Neural progenitor cell (in vitro differentiated cells): ENCODE measurements at regions not wholly inside any gene's neighbourhood (a gene's known extent, or its start where the extent isn't known, plus 50 kb on each side); places are given as distances from the start of the nearest gene placed in this dataset.
"Not testable (repeated sequence)": the region's sequence is repeated elsewhere in the genome, so short reads cannot be mapped to it uniquely, and the experiment has no call there.

Experiments
- DNase-seq: peaks from one replicate; pipeline ENCODE4 v3.0.0-alpha.2; 2016; ENCODE audit warnings: low spot score
- H2AFZ ChIP-seq: fragments of 200-600 bp; sonication (generic); replicated peaks from 2 replicates; pipeline ENCODE4 v1.6.1; 2016; ENCODE audit warnings: antibody characterized with exemption
- H3F3A ChIP-seq: fragments of 200-600 bp; sonication (generic); 2 replicates; pipeline ENCODE4 v1.6.1; 2016; ENCODE audit warnings: antibody characterized with exemption, low read depth
- H3K27ac ChIP-seq: fragments of 200-600 bp; sonication (generic); 2 replicates; pipeline ENCODE4 v1.5.1; 2016; ENCODE audit warnings: mild to moderate bottlenecking
- H3K27me3 ChIP-seq: fragments of 200-600 bp; sonication (generic); 2 replicates; pipeline ENCODE4 v1.6.1; 2016; ENCODE audit warnings: mild to moderate bottlenecking, moderate library complexity
- H3K36me3 ChIP-seq: fragments of 200-600 bp; sonication (generic); 2 replicates; pipeline ENCODE4 v1.5.1; 2016
- H3K4me1 ChIP-seq: fragments of 200-600 bp; sonication (generic); 2 replicates; pipeline ENCODE4 v1.6.1; 2016; ENCODE audit warnings: mixed run types
- H3K4me2 ChIP-seq: fragments of 200-600 bp; sonication (generic); 2 replicates; pipeline ENCODE4 v1.6.1; 2016
- H3K4me3 ChIP-seq: fragments of 200-600 bp; sonication (generic); 2 replicates; pipeline ENCODE4 v1.5.1; 2016
- H3K79me2 ChIP-seq: fragments of 200-600 bp; sonication (generic); 2 replicates; pipeline ENCODE4 v1.6.1; 2016; ENCODE audit warnings: low read depth
- H3K9ac ChIP-seq: fragments of 200-600 bp; sonication (generic); 2 replicates; pipeline ENCODE4 v1.6.1; 2016
- H3K9me3 ChIP-seq: fragments of 200-600 bp; sonication (generic); 2 replicates; pipeline ENCODE4 v1.5.1; 2016; ENCODE audit warnings: low read depth
- H4K20me1 ChIP-seq: fragments of 200-600 bp; sonication (generic); 2 replicates; pipeline ENCODE4 v1.6.1; 2016; ENCODE audit warnings: low read depth
- H3K27ac Mint-ChIP-seq: 3 replicates; pipeline ENCODE4 v1.8.0; 2021; ENCODE audit warnings: mixed read lengths
- H3K27me3 Mint-ChIP-seq: 2 replicates; pipeline ENCODE4 v1.8.0; 2022; ENCODE audit warnings: low read depth, mild to moderate bottlenecking, inconsistent platforms, moderate library complexity, mixed read lengths; ENCODE audit not compliant: insufficient read depth
- H3K36me3 Mint-ChIP-seq: 3 replicates; pipeline ENCODE4 v1.8.0; 2021; ENCODE audit warnings: mixed read lengths
- H3K4me1 Mint-ChIP-seq: 3 replicates; pipeline ENCODE4 v1.8.0; 2021; ENCODE audit warnings: mixed read lengths
- H3K4me3 Mint-ChIP-seq: 3 replicates; pipeline ENCODE4 v1.8.0; 2021; ENCODE audit warnings: mild to moderate bottlenecking, moderate library complexity, mixed read lengths
- H3K9me3 Mint-ChIP-seq: 3 replicates; pipeline ENCODE4 v1.8.0; 2020; ENCODE audit warnings: mixed read lengths

GRCh38 chr1:121080197-121080903 is 103.8 kb downstream of the FAM72B start:
- not testable (repeated sequence) for H3K4me2 ChIP-seq, H3K79me2 ChIP-seq, H3K9ac ChIP-seq, H3F3A ChIP-seq, H4K20me1 ChIP-seq, H3K36me3 ChIP-seq, H3K27me3 Mint-ChIP-seq, DNase-seq, H3K27me3 ChIP-seq, H3K4me1 ChIP-seq, H3K4me1 Mint-ChIP-seq, H3K9me3 Mint-ChIP-seq, H3K27ac Mint-ChIP-seq, H3K36me3 Mint-ChIP-seq, H3K9me3 ChIP-seq, H2AFZ ChIP-seq, H3K27ac ChIP-seq, H3K4me3 ChIP-seq, H3K4me3 Mint-ChIP-seq

GRCh38 chr1:121080904-121081264 is 103.3 kb downstream of the FAM72B start:
- not testable (repeated sequence) for H4K20me1 ChIP-seq, H3K4me2 ChIP-seq, H3K36me3 Mint-ChIP-seq, H3F3A ChIP-seq, H3K36me3 ChIP-seq, H3K4me1 ChIP-seq, DNase-seq, H3K9ac ChIP-seq, H3K4me3 ChIP-seq, H3K27me3 ChIP-seq, H3K79me2 ChIP-seq, H3K4me1 Mint-ChIP-seq, H3K9me3 Mint-ChIP-seq, H3K27ac Mint-ChIP-seq, H3K27me3 Mint-ChIP-seq, H3K4me3 Mint-ChIP-seq, H3K27ac ChIP-seq, H3K9me3 ChIP-seq, H2AFZ ChIP-seq

- H3K27ac ChIP-seq, H4K20me1 ChIP-seq, H3K27me3 ChIP-seq, H3K4me2 ChIP-seq, H3K27ac Mint-ChIP-seq, H3K4me1 Mint-ChIP-seq, H3K4me3 ChIP-seq, DNase-seq, H3K27me3 Mint-ChIP-seq, H3K36me3 ChIP-seq, H2AFZ ChIP-seq, H3K9me3 ChIP-seq, H3K79me2 ChIP-seq, H3K9me3 Mint-ChIP-seq, H3K36me3 Mint-ChIP-seq, H3F3A ChIP-seq, H3K4me1 ChIP-seq, H3K4me3 Mint-ChIP-seq, H3K9ac ChIP-seq: not testable (repeated sequence)
Measured at GRCh38 chr1:121081625-121082199, 102.4 kb downstream of the FAM72B start.

- not testable (repeated sequence) for H3K9me3 Mint-ChIP-seq
Measured at GRCh38 chr1:121082995-121083394, 101.1 kb downstream of the FAM72B start.

GRCh38 chr1:121086249-121086648 is 97.9 kb downstream of the FAM72B start:
- H3K9me3 Mint-ChIP-seq, H3K27me3 Mint-ChIP-seq, H3K4me3 Mint-ChIP-seq: not testable (repeated sequence)

More at GRCh38 chr1:121082995-121083394, 101.1 kb downstream of the FAM72B start:
- not testable (repeated sequence) for H3K27me3 Mint-ChIP-seq, H3K4me1 ChIP-seq, H3K4me2 ChIP-seq, H3K4me3 ChIP-seq, H3K9me3 ChIP-seq, H4K20me1 ChIP-seq, H3F3A ChIP-seq, DNase-seq, H3K36me3 ChIP-seq, H3K27ac ChIP-seq, H3K27me3 ChIP-seq, H3K4me3 Mint-ChIP-seq, H3K79me2 ChIP-seq, H3K9ac ChIP-seq, H3K4me1 Mint-ChIP-seq, H3K36me3 Mint-ChIP-seq, H2AFZ ChIP-seq, H3K27ac Mint-ChIP-seq

GRCh38 chr1:121087221-121087620 is 96.9 kb downstream of the FAM72B start:
- not testable (repeated sequence) for H3K27ac ChIP-seq, H3K79me2 ChIP-seq, H4K20me1 ChIP-seq, H3K36me3 ChIP-seq, H3K4me1 ChIP-seq, H3K27ac Mint-ChIP-seq, H3K9me3 ChIP-seq, H2AFZ ChIP-seq, H3K9me3 Mint-ChIP-seq, H3K27me3 ChIP-seq, H3K9ac ChIP-seq, H3K4me3 ChIP-seq, H3K4me3 Mint-ChIP-seq, H3K4me1 Mint-ChIP-seq, H3K4me2 ChIP-seq, H3K36me3 Mint-ChIP-seq, DNase-seq, H3F3A ChIP-seq, H3K27me3 Mint-ChIP-seq

More at GRCh38 chr1:121086249-121086648, 97.9 kb downstream of the FAM72B start:
- H2AFZ ChIP-seq, H3K36me3 Mint-ChIP-seq, H3K4me2 ChIP-seq, H3K27ac Mint-ChIP-seq, H3K79me2 ChIP-seq, H3K9ac ChIP-seq, H3K9me3 ChIP-seq, H3K4me3 ChIP-seq, H3F3A ChIP-seq, DNase-seq, H3K27me3 ChIP-seq, H3K36me3 ChIP-seq, H3K4me1 Mint-ChIP-seq, H3K4me1 ChIP-seq, H4K20me1 ChIP-seq, H3K27ac ChIP-seq: not testable (repeated sequence)

- not testable (repeated sequence) for H4K20me1 ChIP-seq, H3K27ac Mint-ChIP-seq, H3K36me3 ChIP-seq, H3K27me3 ChIP-seq, H3K4me3 Mint-ChIP-seq, H3K9me3 ChIP-seq, H3K36me3 Mint-ChIP-seq, H3K79me2 ChIP-seq, H3K9me3 Mint-ChIP-seq, DNase-seq, H3K9ac ChIP-seq, H3K4me1 Mint-ChIP-seq, H3K27me3 Mint-ChIP-seq, H3K4me3 ChIP-seq, H3K4me1 ChIP-seq, H3K27ac ChIP-seq, H2AFZ ChIP-seq, H3F3A ChIP-seq, H3K4me2 ChIP-seq
Measured at GRCh38 chr1:121088568-121088967, 95.6 kb downstream of the FAM72B start.

GRCh38 chr1:121092329-121092968 is 91.7 kb downstream of the FAM72B start:
- not testable (repeated sequence) for H3K27ac Mint-ChIP-seq, H4K20me1 ChIP-seq, H3K27me3 ChIP-seq, H2AFZ ChIP-seq, H3K4me3 ChIP-seq, H3K4me1 ChIP-seq, H3K79me2 ChIP-seq, H3K9ac ChIP-seq, H3K4me2 ChIP-seq, H3K27me3 Mint-ChIP-seq, DNase-seq, H3K9me3 Mint-ChIP-seq, H3K36me3 ChIP-seq, H3K36me3 Mint-ChIP-seq, H3K9me3 ChIP-seq, H3K4me3 Mint-ChIP-seq, H3K27ac ChIP-seq, H3F3A ChIP-seq, H3K4me1 Mint-ChIP-seq
